CD14-positive monocyte (primary cell): ENCODE measurements at regions not wholly inside any gene's neighbourhood (a gene's known extent, or its start where the extent isn't known, plus 50 kb on each side); places are given as distances from the start of the nearest gene placed in this dataset.

Experiments used
- DNase-seq, 3 donors: peaks; one replicate each; pipeline ENCODE4 v3.0.0-alpha.2; 2011 to 2022
- H2AFZ ChIP-seq: 2 replicates; pipeline ENCODE4 v1.6.0; 2012; ENCODE audit warnings: mild to moderate bottlenecking, low read depth, low read length, inconsistent platforms; ENCODE audit not compliant: insufficient read depth, poor library complexity, severe bottlenecking
- H3K27ac ChIP-seq, 2 donors: 1 replicate in 1 of 2; 2 replicates in 1 of 2; pipeline ENCODE4 v1.5.1; 2012 to 2013; ENCODE audit warnings: low read length in 2 of 2, control low read depth in 1 of 2, inconsistent platforms in 1 of 2, low read depth in 1 of 2, mild to moderate bottlenecking in 1 of 2
- H3K27me3 ChIP-seq, 2 donors: one replicate each; pipeline versions ENCODE4 v1.6.0 to v1.6.1; 2011 to 2013; ENCODE audit warnings: low read length in 2 of 2; ENCODE audit not compliant: control insufficient read depth in 2 of 2, insufficient read depth in 2 of 2
- H3K36me3 ChIP-seq, 2 donors: replicated peaks in 1 of 2; 1 replicate in 1 of 2; 2 replicates in 1 of 2; pipeline versions ENCODE4 v1.5.1 to v1.6.1; 2012 to 2013; ENCODE audit warnings: low read length in 2 of 2, control low read depth in 1 of 2, inconsistent platforms in 1 of 2, mild to moderate bottlenecking in 1 of 2; ENCODE audit not compliant: insufficient read depth in 2 of 2, control insufficient read depth in 1 of 2
- H3K4me1 ChIP-seq, 2 donors: 1 replicate in 1 of 2; 2 replicates in 1 of 2; pipeline versions ENCODE4 v1.5.1 to v1.6.1; 2012 to 2013; ENCODE audit warnings: low read length in 2 of 2, control low read depth in 1 of 2, inconsistent platforms in 1 of 2, mild to moderate bottlenecking in 1 of 2, moderate library complexity in 1 of 2; ENCODE audit not compliant: insufficient read depth in 2 of 2, control insufficient read depth in 1 of 2
- H3K4me2 ChIP-seq: replicated peaks from 2 replicates; pipeline ENCODE3; 2012; ENCODE audit warnings: low read length, moderate library complexity, mild to moderate bottlenecking; ENCODE audit not compliant: poor library complexity, severe bottlenecking; ENCODE audit errors: extremely low read depth
- H3K4me3 ChIP-seq, 3 experiments: fragments of 200-600 bp in 1 of 3; sonication (generic) in 1 of 3; replicated peaks in 1 of 3; 1 replicate in 2 of 3; 2 replicates in 1 of 3; pipeline ENCODE4 v1.5.1; 2011 to 2013; ENCODE audit warnings: low read length in 3 of 3, mild to moderate bottlenecking in 3 of 3, control low read depth in 2 of 3, low read depth in 2 of 3, inconsistent platforms in 1 of 3, moderate library complexity in 1 of 3
- H3K79me2 ChIP-seq: 2 replicates; pipeline ENCODE4 v1.6.0; 2012; ENCODE audit warnings: mild to moderate bottlenecking, control low read depth, inconsistent platforms, low read length, moderate library complexity; ENCODE audit not compliant: insufficient read depth
- H3K9ac ChIP-seq: 2 replicates; pipeline ENCODE4 v1.6.0; 2017; ENCODE audit warnings: low read length, mild to moderate bottlenecking; ENCODE audit not compliant: insufficient read depth, poor library complexity, severe bottlenecking
- H3K9me3 ChIP-seq, 2 donors: replicated peaks in 1 of 2; 1 replicate in 1 of 2; 2 replicates in 1 of 2; pipeline versions ENCODE4 v1.5.1 to v1.6.1; 2012 to 2013; ENCODE audit warnings: low read length in 2 of 2, control low read depth in 1 of 2; ENCODE audit not compliant: control insufficient read depth in 1 of 2, insufficient read depth in 1 of 2
- H4K20me1 ChIP-seq: 2 replicates; pipeline ENCODE4 v1.6.0; 2012; ENCODE audit warnings: mild to moderate bottlenecking, low read length, control low read depth, moderate library complexity; ENCODE audit not compliant: insufficient read depth
- H3K27ac Mint-ChIP-seq, 7 donors: one replicate each; pipeline ENCODE4 v1.8.0; 2020; ENCODE audit warnings: mild to moderate bottlenecking in 7 of 7, mixed read lengths in 7 of 7, moderate library complexity in 6 of 7, inconsistent platforms in 2 of 7
- H3K27me3 Mint-ChIP-seq, 3 donors: one replicate each; pipeline ENCODE4 v1.8.0; 2021 to 2022; ENCODE audit warnings: low read depth in 3 of 3, mild to moderate bottlenecking in 3 of 3, mixed read lengths in 3 of 3, moderate library complexity in 3 of 3, inconsistent platforms in 1 of 3
- H3K36me3 Mint-ChIP-seq, 2 donors: one replicate each; pipeline ENCODE4 v1.8.0; 2020; ENCODE audit warnings: mixed read lengths in 2 of 2, inconsistent platforms in 1 of 2, mild to moderate bottlenecking in 1 of 2
- H3K4me1 Mint-ChIP-seq: one replicate; pipeline ENCODE4 v1.8.0; 2020; ENCODE audit warnings: mild to moderate bottlenecking, mixed read lengths
- H3K4me3 Mint-ChIP-seq, 2 donors: one replicate each; pipeline ENCODE4 v1.8.0; 2020; ENCODE audit warnings: mild to moderate bottlenecking in 2 of 2, mixed read lengths in 2 of 2, moderate library complexity in 1 of 2
- H3K9me3 Mint-ChIP-seq, 7 donors: one replicate each; pipeline ENCODE4 v1.8.0; 2020 to 2022; ENCODE audit warnings: mixed read lengths in 7 of 7, mild to moderate bottlenecking in 6 of 7, moderate library complexity in 6 of 7, inconsistent platforms in 2 of 7
- WGBS: methylation state at CpG from one replicate; pipeline ENCODE4 v1.1.5; 2013; ENCODE audit warnings: missing lambda C conversion rate; ENCODE audit not compliant: insufficient coverage; 5-methylcytosine and 5-hydroxymethylcytosine counted together
- intact Hi-C, 2 donors: fragments of 100-400 bp; cut with micrococcal nuclease; formaldehyde crosslinking; loops; one replicate each; pipeline versions ENCODE4 v1.15.0 to v1.15.1; 2023
- TF ChIP-seq, protein P1 (sequence below): fragments of 200-600 bp; IDR thresholded peaks from one replicate; pipeline ENCODE4 v1.8.0; 2022; ENCODE audit warnings: antibody characterized with exemption, mild to moderate bottlenecking

- peaks cover 5 to 17% (median 8%) of the 10 kb centered on the region in 7 donors for H3K9me3 Mint-ChIP-seq
- Histone ChIP-seq H3K27ac (no peak overlapping the region), H3K9me3 (peaks cover 9 to 11% of the 10 kb centered on the region in 2 donors), H3K4me2 (no peak overlapping the region), H3K4me3 (no peak overlapping the region), H3K27me3 (no peaks in the 10 kb centered on the region), H3K36me3 (no peaks in the 10 kb centered on the region), H3K4me1 (no peaks in the 10 kb centered on the region), H3K9ac (no peak overlapping the region), H2AFZ (no peak overlapping the region), H3K79me2 (no peaks in the 10 kb centered on the region), H4K20me1 (no peaks in the 10 kb centered on the region)
- DNase-seq = no peak
- no peak overlapping the region for H3K4me3 Mint-ChIP-seq
- no peaks in the 10 kb centered on the region for H3K36me3 Mint-ChIP-seq
- H3K27me3 Mint-ChIP-seq = peaks cover 0 to 1% (median 0%) of the 10 kb centered on the region in 3 donors
- intact Hi-C loops = no loop called here
- TF ChIP-seq, protein P1, sequence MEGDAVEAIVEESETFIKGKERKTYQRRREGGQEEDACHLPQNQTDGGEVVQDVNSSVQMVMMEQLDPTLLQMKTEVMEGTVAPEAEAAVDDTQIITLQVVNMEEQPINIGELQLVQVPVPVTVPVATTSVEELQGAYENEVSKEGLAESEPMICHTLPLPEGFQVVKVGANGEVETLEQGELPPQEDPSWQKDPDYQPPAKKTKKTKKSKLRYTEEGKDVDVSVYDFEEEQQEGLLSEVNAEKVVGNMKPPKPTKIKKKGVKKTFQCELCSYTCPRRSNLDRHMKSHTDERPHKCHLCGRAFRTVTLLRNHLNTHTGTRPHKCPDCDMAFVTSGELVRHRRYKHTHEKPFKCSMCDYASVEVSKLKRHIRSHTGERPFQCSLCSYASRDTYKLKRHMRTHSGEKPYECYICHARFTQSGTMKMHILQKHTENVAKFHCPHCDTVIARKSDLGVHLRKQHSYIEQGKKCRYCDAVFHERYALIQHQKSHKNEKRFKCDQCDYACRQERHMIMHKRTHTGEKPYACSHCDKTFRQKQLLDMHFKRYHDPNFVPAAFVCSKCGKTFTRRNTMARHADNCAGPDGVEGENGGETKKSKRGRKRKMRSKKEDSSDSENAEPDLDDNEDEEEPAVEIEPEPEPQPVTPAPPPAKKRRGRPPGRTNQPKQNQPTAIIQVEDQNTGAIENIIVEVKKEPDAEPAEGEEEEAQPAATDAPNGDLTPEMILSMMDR = no peak
- H3K4me1 Mint-ChIP-seq = no peaks in the 10 kb centered on the region
- no peak overlapping the region for H3K27ac Mint-ChIP-seq
Observed at GRCh38 chr13:70206671-70207070, 98.4 kb upstream of the KLHL1 start.

GRCh38 chr13:70203661-70204229 lies 95.5 kb upstream of the KLHL1 start:
- Histone ChIP-seq H2AFZ (no peak overlapping the region), H3K27ac (no peak overlapping the region), H3K4me2 (no peak overlapping the region), H3K36me3 (no peaks in the 10 kb centered on the region), H3K9ac (no peak overlapping the region), H3K4me3 (no peak overlapping the region), H3K4me1 (no peaks in the 10 kb centered on the region), H3K27me3 (no peaks in the 10 kb centered on the region), H4K20me1 (no peaks in the 10 kb centered on the region), H3K9me3 (peaks cover 7 to 9% of the 10 kb centered on the region in 2 donors), H3K79me2 (no peaks in the 10 kb centered on the region)
- H3K4me1 Mint-ChIP-seq = no peaks in the 10 kb centered on the region
- 98% methylated on average over 5 of the region's 5 CpGs for WGBS
- intact Hi-C loops = no loop called here
- peaks cover 3 to 6% (median 4%) of the 10 kb centered on the region in 7 donors for H3K9me3 Mint-ChIP-seq
- DNase-seq = no peak
- TF ChIP-seq, protein P1 = no peak
- no peaks in the 10 kb centered on the region for H3K27me3 Mint-ChIP-seq
- H3K36me3 Mint-ChIP-seq = no peaks in the 10 kb centered on the region
- H3K4me3 Mint-ChIP-seq = no peak overlapping the region
- no peak overlapping the region for H3K27ac Mint-ChIP-seq
